ENCODE measurements at regions not wholly inside any gene's neighbourhood (a gene's known extent, or its start where the extent isn't known, plus 50 kb on each side); places are given as distances from the start of the nearest gene placed in this dataset.

DNA sequence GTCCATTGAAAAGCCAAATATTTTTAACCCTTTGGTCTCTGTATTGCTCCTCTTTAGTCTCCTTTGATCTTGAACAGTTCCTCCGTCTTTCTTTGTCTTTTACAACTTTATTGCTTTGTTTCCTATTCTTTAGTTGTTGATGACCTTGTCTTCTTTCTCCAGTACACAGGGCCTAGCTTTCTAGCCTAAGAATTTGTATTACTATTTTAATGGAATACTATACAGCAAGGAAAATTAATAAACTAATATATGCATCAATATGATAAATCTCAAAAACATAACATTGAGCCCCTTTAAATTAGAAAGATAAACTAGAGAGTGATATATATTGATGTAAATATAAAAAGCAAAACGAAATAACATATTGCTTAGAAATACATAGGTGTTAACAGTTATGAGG, 88.7 kb downstream of the NR1D2 start:
- Histone ChIP-seq H3K9me3 (ENCODE audit: control insufficient read depth, low read length) (no peaks in the 10 kb centered on the region), H3K4me1 (ENCODE audit: control insufficient read depth, insufficient read depth, low read length) (no peaks in the 10 kb centered on the region), H3K4me3 (ENCODE audit: low read length) (no peak overlapping the region), H3K27me3 (ENCODE audit: control insufficient read depth, insufficient read depth, low read length, poor library complexity, severe bottlenecking) (no peaks in the 10 kb centered on the region), H3K27ac (ENCODE audit: low read depth, low read length) (no peak overlapping the region), H3K9ac (ENCODE audit: extremely low read depth, low read length, poor library complexity, severe bottlenecking) (no peak overlapping the region), H3K36me3 (ENCODE audit: control insufficient read depth, insufficient read depth, low read length) (no peaks in the 10 kb centered on the region)
- no peak for DNase-seq
- WGBS, 2 experiments (ENCODE audit: insufficient coverage in 1 of 2, insufficient read length in 1 of 2) = 84 to 100% methylated on average over 1 to 2 of the region's 2 CpGs
- Mint-ChIP-seq H3K27ac (no peak overlapping the region), H3K4me1 (no peaks in the 10 kb centered on the region), H3K9me3 (no peaks in the 10 kb centered on the region), H3K27me3 (ENCODE audit: insufficient read depth) (peaks cover 2% of the 10 kb centered on the region), H3K4me3 (no peak overlapping the region), H3K36me3 (ENCODE audit: low read depth) (no peaks in the 10 kb centered on the region)
- TF ChIP-seq, protein P1, sequence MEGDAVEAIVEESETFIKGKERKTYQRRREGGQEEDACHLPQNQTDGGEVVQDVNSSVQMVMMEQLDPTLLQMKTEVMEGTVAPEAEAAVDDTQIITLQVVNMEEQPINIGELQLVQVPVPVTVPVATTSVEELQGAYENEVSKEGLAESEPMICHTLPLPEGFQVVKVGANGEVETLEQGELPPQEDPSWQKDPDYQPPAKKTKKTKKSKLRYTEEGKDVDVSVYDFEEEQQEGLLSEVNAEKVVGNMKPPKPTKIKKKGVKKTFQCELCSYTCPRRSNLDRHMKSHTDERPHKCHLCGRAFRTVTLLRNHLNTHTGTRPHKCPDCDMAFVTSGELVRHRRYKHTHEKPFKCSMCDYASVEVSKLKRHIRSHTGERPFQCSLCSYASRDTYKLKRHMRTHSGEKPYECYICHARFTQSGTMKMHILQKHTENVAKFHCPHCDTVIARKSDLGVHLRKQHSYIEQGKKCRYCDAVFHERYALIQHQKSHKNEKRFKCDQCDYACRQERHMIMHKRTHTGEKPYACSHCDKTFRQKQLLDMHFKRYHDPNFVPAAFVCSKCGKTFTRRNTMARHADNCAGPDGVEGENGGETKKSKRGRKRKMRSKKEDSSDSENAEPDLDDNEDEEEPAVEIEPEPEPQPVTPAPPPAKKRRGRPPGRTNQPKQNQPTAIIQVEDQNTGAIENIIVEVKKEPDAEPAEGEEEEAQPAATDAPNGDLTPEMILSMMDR (conservative IDR thresholded peaks at IDR 0.05) = no peak

GRCh38 chr3:24034464-24034863, 89.4 kb downstream of the NR1D2 start:
- Mint-ChIP-seq H3K27ac (no peak overlapping the region), H3K27me3 (ENCODE audit: insufficient read depth) (peaks cover 2% of the 10 kb centered on the region), H3K9me3 (no peaks in the 10 kb centered on the region), H3K4me1 (no peaks in the 10 kb centered on the region), H3K4me3 (no peak overlapping the region), H3K36me3 (ENCODE audit: low read depth) (no peaks in the 10 kb centered on the region)
- TF ChIP-seq, protein P1 (conservative IDR thresholded peaks at IDR 0.05) = no peak
- no peak overlapping the region for H3K4me3 ChIP-seq (ENCODE audit: low read length)
- H3K27me3 ChIP-seq (ENCODE audit: control insufficient read depth, insufficient read depth, low read length, poor library complexity, severe bottlenecking) = no peaks in the 10 kb centered on the region
- DNase-seq = no peak
- H3K27ac ChIP-seq (ENCODE audit: low read depth, low read length) = no peak overlapping the region
- H3K9ac ChIP-seq (ENCODE audit: extremely low read depth, low read length, poor library complexity, severe bottlenecking) = no peak overlapping the region
- no peaks in the 10 kb centered on the region for H3K4me1 ChIP-seq (ENCODE audit: control insufficient read depth, insufficient read depth, low read length)
- no peaks in the 10 kb centered on the region for H3K9me3 ChIP-seq (ENCODE audit: control insufficient read depth, low read length)
- H3K36me3 ChIP-seq (ENCODE audit: control insufficient read depth, insufficient read depth, low read length) = no peaks in the 10 kb centered on the region

DNA sequence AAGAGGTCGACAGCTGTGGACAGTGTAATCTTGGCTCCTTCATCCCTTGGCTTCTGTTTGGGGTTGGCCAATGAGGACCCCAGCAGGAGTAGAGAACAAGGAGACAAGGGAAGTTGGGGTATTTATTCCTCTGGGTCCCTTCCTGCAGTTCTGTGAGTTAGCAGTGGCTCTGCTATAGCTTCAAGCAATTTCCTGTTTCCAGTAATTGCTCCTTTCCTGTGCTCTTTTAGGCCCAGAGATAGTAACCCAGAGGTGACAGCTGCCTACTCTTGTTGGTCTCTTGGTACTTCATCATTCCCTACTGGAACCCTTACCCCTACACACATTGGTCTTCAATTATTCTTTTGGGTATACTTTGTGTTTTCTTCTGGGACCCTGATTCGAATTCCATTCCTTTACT, 92.9 kb downstream of the NR1D2 start:
- no peak for DNase-seq
- H3K9ac ChIP-seq (ENCODE audit: extremely low read depth, low read length, poor library complexity, severe bottlenecking) = no peak overlapping the region
- no peak overlapping the region for H3K4me3 ChIP-seq (ENCODE audit: low read length)
- no peak overlapping the region for H3K4me3 Mint-ChIP-seq
- no peak overlapping the region for H3K27ac ChIP-seq (ENCODE audit: low read depth, low read length)
- H3K9me3 Mint-ChIP-seq = no peaks in the 10 kb centered on the region
- no peaks in the 10 kb centered on the region for H3K36me3 ChIP-seq (ENCODE audit: control insufficient read depth, insufficient read depth, low read length)
- no peaks in the 10 kb centered on the region for H3K4me1 ChIP-seq (ENCODE audit: control insufficient read depth, insufficient read depth, low read length)
- H3K27me3 ChIP-seq (ENCODE audit: control insufficient read depth, insufficient read depth, low read length, poor library complexity, severe bottlenecking) = no peaks in the 10 kb centered on the region
- H3K4me1 Mint-ChIP-seq = no peaks in the 10 kb centered on the region
- no peak overlapping the region for H3K27ac Mint-ChIP-seq
- TF ChIP-seq, protein P1 (conservative IDR thresholded peaks at IDR 0.05) = no peak
- no peaks in the 10 kb centered on the region for H3K36me3 Mint-ChIP-seq (ENCODE audit: low read depth)
- WGBS, 2 experiments (ENCODE audit: insufficient coverage in 1 of 2, insufficient read length in 1 of 2) = 90% methylated on average over 1 of the region's 2 CpGs; no CpG with 5 or more reads in 1 of the 2 experiments
- H3K9me3 ChIP-seq (ENCODE audit: control insufficient read depth, low read length) = no peaks in the 10 kb centered on the region
- H3K27me3 Mint-ChIP-seq (ENCODE audit: insufficient read depth) = no peaks in the 10 kb centered on the region
